Endothelial cell of umbilical vein (primary cell): ENCODE measurements at regions not wholly inside any gene's neighbourhood (a gene's known extent, or its start where the extent isn't known, plus 50 kb on each side); places are given as distances from the start of the nearest gene placed in this dataset.

Source experiments
- BruUV-seq: library from RNA; stranded (reverse); fragments of 400-500 nt; replicated peaks from 2 replicates; lab custom pipeline; 2021; lab: Mats Ljungman, UMichigan
- CTCF ChIA-PET: fragments of 300-600, 350-600 bp; sonication (Branson Sonifier 250); formaldehyde crosslinking; loops from one replicate; lab custom pipeline; 2021; ENCODE audit warnings: antibody characterized with exemption, inconsistent platforms; lab: Charles Lee
- POLR2A ChIA-PET: fragments of 300-600, 350-600 bp; sonication (Branson Sonifier 250); formaldehyde crosslinking; loops from one replicate; lab custom pipeline; 2021; ENCODE audit warnings: antibody characterized with exemption, inconsistent platforms; lab: Charles Lee
- DNase-seq: peaks from one replicate; pipeline ENCODE4 v3.0.0-alpha.2; 2011; ENCODE audit warnings: low read depth, low spot score
- FAIRE-seq: peaks from 2 replicates; lab custom pipeline; 2011; peaks lifted over from hg19 to GRCh38; lab: Jason Lieb, UNC
- H2AFZ ChIP-seq: 2 replicates; pipeline ENCODE4 v1.6.0; 2012; ENCODE audit warnings: low read depth, low read length, control low read depth, inconsistent platforms
- H3K27ac ChIP-seq: 2 replicates; pipeline ENCODE4 v1.5.1; 2011; ENCODE audit warnings: low read depth, mild to moderate bottlenecking, control low read depth, low read length, moderate library complexity; ENCODE audit not compliant: insufficient read depth
- H3K27me3 ChIP-seq, 2 experiments: 2 replicates each; pipeline versions ENCODE4 v1.6.0 to v1.6.1; 2011; ENCODE audit warnings: low read length in 2 of 2, mixed read lengths in 1 of 2; ENCODE audit not compliant: control insufficient read depth in 2 of 2, insufficient read depth in 2 of 2
- H3K36me3 ChIP-seq, 2 experiments: 2 replicates in 1 of 2; 3 replicates in 1 of 2; pipeline ENCODE4 v1.5.1; 2011; ENCODE audit warnings: low read length in 2 of 2, mild to moderate bottlenecking in 1 of 2, moderate library complexity in 1 of 2; ENCODE audit not compliant: control insufficient read depth in 2 of 2, insufficient read depth in 2 of 2; ENCODE audit errors: extremely low read depth in 1 of 2
- H3K4me1 ChIP-seq: 3 replicates; pipeline ENCODE4 v1.5.1; 2011; ENCODE audit warnings: mild to moderate bottlenecking, low read length; ENCODE audit not compliant: control insufficient read depth, insufficient read depth; ENCODE audit errors: extremely low read depth
- H3K4me2 ChIP-seq: 2 replicates; pipeline ENCODE4 v1.6.1; 2011; ENCODE audit warnings: low read length, control low read depth, mixed read lengths; ENCODE audit not compliant: insufficient read depth
- H3K4me3 ChIP-seq, 3 experiments: fragments of 200-600 bp in 1 of 3; sonication (generic), shearing (Covaris generic) in 1 of 3; replicated peaks in 1 of 3; 2 replicates each; pipeline ENCODE4 v1.5.1; 2011 to 2016; ENCODE audit warnings: control low read depth in 3 of 3, low read length in 3 of 3, mild to moderate bottlenecking in 2 of 3, inconsistent platforms in 1 of 3, low read depth in 1 of 3, moderate library complexity in 1 of 3; ENCODE audit not compliant: insufficient read depth in 1 of 3
- H3K79me2 ChIP-seq: 2 replicates; pipeline ENCODE4 v1.6.0; 2012; ENCODE audit warnings: low read length, inconsistent platforms; ENCODE audit not compliant: control insufficient read depth, insufficient read depth
- H3K9ac ChIP-seq: replicated peaks from 2 replicates; pipeline ENCODE3; 2011; ENCODE audit warnings: low read length, control low read depth; ENCODE audit not compliant: insufficient read depth; ENCODE audit errors: extremely low read depth
- H3K9me1 ChIP-seq: replicated peaks from 3 replicates; pipeline ENCODE4 v1.6.0; 2011; ENCODE audit warnings: mild to moderate bottlenecking, low read length; ENCODE audit not compliant: control insufficient read depth, insufficient read depth; ENCODE audit errors: extremely low read depth
- H3K9me3 ChIP-seq: replicated peaks from 2 replicates; pipeline ENCODE4 v1.5.1; 2012; ENCODE audit warnings: low read length, inconsistent platforms; ENCODE audit not compliant: control insufficient read depth, insufficient read depth
- H4K20me1 ChIP-seq: replicated peaks from 2 replicates; pipeline ENCODE3; 2011; ENCODE audit warnings: mild to moderate bottlenecking, low read length; ENCODE audit not compliant: control insufficient read depth, insufficient read depth; ENCODE audit errors: extremely low read depth
- EZH2 ChIP-seq: IDR thresholded peaks from 2 replicates; pipeline ENCODE4 v1.6.1; 2012; ENCODE audit warnings: borderline replicate concordance, low read depth, mild to moderate bottlenecking, moderate library complexity, low read length, inconsistent platforms; ENCODE audit not compliant: severe bottlenecking
- FOS ChIP-seq: IDR thresholded peaks from 2 replicates; pipeline ENCODE4 v1.6.1; 2011; ENCODE audit warnings: mild to moderate bottlenecking, low read length, moderate library complexity, borderline replicate concordance; ENCODE audit not compliant: insufficient read depth
- GATA2 ChIP-seq: IDR thresholded peaks from 2 replicates; pipeline ENCODE4 v1.7.0; 2011; ENCODE audit warnings: low read depth, mild to moderate bottlenecking, moderate library complexity, mixed read lengths, low read length; ENCODE audit not compliant: insufficient read length, insufficient read depth
- JUN ChIP-seq: IDR thresholded peaks from 2 replicates; pipeline ENCODE4 v1.6.1; 2011; ENCODE audit warnings: borderline replicate concordance, low read depth; ENCODE audit not compliant: insufficient read length, insufficient read depth
- MYC ChIP-seq: IDR thresholded peaks from one replicate; pipeline ENCODE4 v1.6.1; 2011; ENCODE audit warnings: mild to moderate bottlenecking, low read depth, low read length
- POLR2A ChIP-seq: IDR thresholded peaks from 2 replicates; pipeline ENCODE4 v1.6.1; 2012; ENCODE audit warnings: low read depth, mild to moderate bottlenecking, control low read depth, low read length
- POLR2AphosphoS5 ChIP-seq: IDR thresholded peaks from 2 replicates; pipeline ENCODE4 v1.6.1; 2012; ENCODE audit warnings: low read depth, mild to moderate bottlenecking, control low read depth, low read length, moderate library complexity; ENCODE audit not compliant: insufficient read depth
- dilution Hi-C: fragments of 300-500 bp; cut with MboI; formaldehyde crosslinking; loops from one replicate; pipeline ENCODE4 v1.15.0; 2019; ENCODE audit warnings: low sequenced_read_pairs; ENCODE audit not compliant: extremely low pct_ligation_motif_present
- intact Hi-C: fragments of 100-400 bp; cut with micrococcal nuclease; formaldehyde crosslinking; loops from one replicate; pipeline ENCODE4 v1.10.0; 2022
- TF ChIP-seq, protein P1 (sequence below): IDR thresholded peaks from 2 replicates; pipeline ENCODE4 v1.6.1; 2011; ENCODE audit not compliant: insufficient read depth, insufficient read length
- TF ChIP-seq, protein P2 (sequence below), 2 donors: IDR thresholded peaks; 1 replicate in 1 of 2; 2 replicates in 1 of 2; pipeline ENCODE4 v1.5.1; 2011; ENCODE audit warnings: low read length in 2 of 2, mild to moderate bottlenecking in 2 of 2, moderate library complexity in 2 of 2, control low read depth in 1 of 2, inconsistent platforms in 1 of 2, low read depth in 1 of 2; ENCODE audit not compliant: insufficient read depth in 1 of 2; ENCODE audit errors: extremely low read depth in 1 of 2

DNA sequence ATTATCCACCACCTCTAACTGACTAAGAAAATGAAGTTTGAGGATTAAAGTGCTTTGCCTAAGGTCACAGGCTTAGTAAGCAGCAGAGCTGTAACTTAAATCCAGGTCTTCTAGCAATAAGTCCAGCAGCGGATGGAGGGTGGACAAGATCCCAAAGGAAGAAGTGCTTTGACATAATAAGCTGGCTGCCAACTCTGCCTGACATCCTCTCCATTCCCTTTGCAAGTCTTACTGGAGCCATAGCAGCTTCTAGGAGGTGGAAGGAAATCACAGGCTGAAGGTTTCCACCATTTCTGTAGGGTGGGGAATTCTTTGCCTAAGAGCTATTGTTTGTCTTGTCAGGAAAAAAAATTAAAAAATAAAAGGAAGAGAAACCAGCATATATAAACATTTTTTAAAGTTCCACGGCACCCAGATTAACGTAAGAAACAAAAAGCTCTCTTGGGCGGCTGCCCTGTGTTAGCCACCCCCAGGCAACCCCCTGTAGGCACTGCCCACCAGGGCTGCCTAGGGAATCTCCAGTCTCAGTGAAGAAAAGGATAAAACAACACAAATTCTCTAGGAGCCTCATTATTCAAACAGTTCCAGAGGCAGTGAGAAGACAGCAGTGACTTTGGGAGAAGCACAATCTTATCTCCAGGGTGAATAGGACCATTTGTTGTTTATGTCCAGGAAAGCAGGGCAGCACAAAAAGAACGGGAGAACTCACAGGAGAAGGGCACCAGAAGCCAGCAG lies 380.8 kb upstream of the CADM1 start:
- Histone ChIP-seq H3K9me1 (no peaks in the 10 kb centered on the region), H3K4me2 (no peak overlapping the region), H3K9me3 (peaks cover 5% of the 10 kb centered on the region), H3K9ac (no peak overlapping the region), H4K20me1 (no peaks in the 10 kb centered on the region), H3K79me2 (no peaks in the 10 kb centered on the region), H3K4me1 (no peaks in the 10 kb centered on the region), H3K4me3 (no peak overlapping the region), H3K27me3 (no peaks in the 10 kb centered on the region), H3K36me3 (no peaks in the 10 kb centered on the region), H2AFZ (no peak overlapping the region), H3K27ac (no peak overlapping the region)
- ChIA-PET POLR2A (no interaction called here), CTCF (no interaction called here)
- dilution Hi-C loops (no loop called here), intact Hi-C loops (no loop called here)
- no peak for FAIRE-seq
- BruUV-seq = no TSS peak
- TF ChIP-seq, protein P1, sequence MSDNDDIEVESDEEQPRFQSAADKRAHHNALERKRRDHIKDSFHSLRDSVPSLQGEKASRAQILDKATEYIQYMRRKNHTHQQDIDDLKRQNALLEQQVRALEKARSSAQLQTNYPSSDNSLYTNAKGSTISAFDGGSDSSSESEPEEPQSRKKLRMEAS = no peak
- no peak for TF ChIP-seq JUN
- TF ChIP-seq GATA2 = no peak
- no peak for TF ChIP-seq FOS
- no peak for TF ChIP-seq POLR2A
- TF ChIP-seq POLR2AphosphoS5 = no peak
- TF ChIP-seq, protein P2, sequence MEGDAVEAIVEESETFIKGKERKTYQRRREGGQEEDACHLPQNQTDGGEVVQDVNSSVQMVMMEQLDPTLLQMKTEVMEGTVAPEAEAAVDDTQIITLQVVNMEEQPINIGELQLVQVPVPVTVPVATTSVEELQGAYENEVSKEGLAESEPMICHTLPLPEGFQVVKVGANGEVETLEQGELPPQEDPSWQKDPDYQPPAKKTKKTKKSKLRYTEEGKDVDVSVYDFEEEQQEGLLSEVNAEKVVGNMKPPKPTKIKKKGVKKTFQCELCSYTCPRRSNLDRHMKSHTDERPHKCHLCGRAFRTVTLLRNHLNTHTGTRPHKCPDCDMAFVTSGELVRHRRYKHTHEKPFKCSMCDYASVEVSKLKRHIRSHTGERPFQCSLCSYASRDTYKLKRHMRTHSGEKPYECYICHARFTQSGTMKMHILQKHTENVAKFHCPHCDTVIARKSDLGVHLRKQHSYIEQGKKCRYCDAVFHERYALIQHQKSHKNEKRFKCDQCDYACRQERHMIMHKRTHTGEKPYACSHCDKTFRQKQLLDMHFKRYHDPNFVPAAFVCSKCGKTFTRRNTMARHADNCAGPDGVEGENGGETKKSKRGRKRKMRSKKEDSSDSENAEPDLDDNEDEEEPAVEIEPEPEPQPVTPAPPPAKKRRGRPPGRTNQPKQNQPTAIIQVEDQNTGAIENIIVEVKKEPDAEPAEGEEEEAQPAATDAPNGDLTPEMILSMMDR (IDR thresholded peaks at IDR 0.05; ENCODE audit: extremely low read depth in 1 of 2, insufficient read depth in 1 of 2, low read depth in 1 of 2, low read length in 2 of 2) = no peak
- no peak for TF ChIP-seq EZH2
- no peak for TF ChIP-seq MYC
- no peak for DNase-seq
